ENCODE measurements at regions not wholly inside any gene's neighbourhood (a gene's known extent, or its start where the extent isn't known, plus 50 kb on each side); places are given as distances from the start of the nearest gene placed in this dataset.

- TF ChIP-seq, protein P1, sequence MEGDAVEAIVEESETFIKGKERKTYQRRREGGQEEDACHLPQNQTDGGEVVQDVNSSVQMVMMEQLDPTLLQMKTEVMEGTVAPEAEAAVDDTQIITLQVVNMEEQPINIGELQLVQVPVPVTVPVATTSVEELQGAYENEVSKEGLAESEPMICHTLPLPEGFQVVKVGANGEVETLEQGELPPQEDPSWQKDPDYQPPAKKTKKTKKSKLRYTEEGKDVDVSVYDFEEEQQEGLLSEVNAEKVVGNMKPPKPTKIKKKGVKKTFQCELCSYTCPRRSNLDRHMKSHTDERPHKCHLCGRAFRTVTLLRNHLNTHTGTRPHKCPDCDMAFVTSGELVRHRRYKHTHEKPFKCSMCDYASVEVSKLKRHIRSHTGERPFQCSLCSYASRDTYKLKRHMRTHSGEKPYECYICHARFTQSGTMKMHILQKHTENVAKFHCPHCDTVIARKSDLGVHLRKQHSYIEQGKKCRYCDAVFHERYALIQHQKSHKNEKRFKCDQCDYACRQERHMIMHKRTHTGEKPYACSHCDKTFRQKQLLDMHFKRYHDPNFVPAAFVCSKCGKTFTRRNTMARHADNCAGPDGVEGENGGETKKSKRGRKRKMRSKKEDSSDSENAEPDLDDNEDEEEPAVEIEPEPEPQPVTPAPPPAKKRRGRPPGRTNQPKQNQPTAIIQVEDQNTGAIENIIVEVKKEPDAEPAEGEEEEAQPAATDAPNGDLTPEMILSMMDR (IDR thresholded peaks at IDR 0.05): no peak
- no peak for TF ChIP-seq POLR2A (IDR thresholded peaks at IDR 0.05)
Observed at GRCh38 chr10:22839639-22840038, 88.2 kb upstream of the ARMC3 start.
